ENCODE measurements at regions not wholly inside any gene's neighbourhood (a gene's known extent, or its start where the extent isn't known, plus 50 kb on each side); places are given as distances from the start of the nearest gene placed in this dataset.

- TF ChIP-seq CTCF (conservative IDR thresholded peaks at IDR 0.05; ENCODE audit: low read length) (no peak), EZH2phosphoT487 (IDR thresholded peaks at IDR 0.05; ENCODE audit: borderline replicate concordance, low read depth, low read length) (no peak)
These were observed 290.0 kb upstream of the SEMA3A start for GRCh38 chr7:84484502-84485079.
